Tibial nerve (tissue), 4 donors: ENCODE measurements at regions not wholly inside any gene's neighbourhood (a gene's known extent, or its start where the extent isn't known, plus 50 kb on each side); places are given as distances from the start of the nearest gene placed in this dataset.
"Not testable (repeated sequence)": the region's sequence is repeated elsewhere in the genome, so short reads cannot be mapped to it uniquely, and the experiment has no call there.

Experiments
- DNase-seq, 2 donors: peaks; one replicate each; pipeline ENCODE4 v3.0.0-alpha.2; 2019; ENCODE audit warnings: low spot score in 2 of 2
- H3K27ac ChIP-seq, 4 donors: fragments of 200-600 bp; sonication (generic) in 3 of 4; one replicate each; pipeline ENCODE4 v1.5.1; 2017 to 2019; ENCODE audit warnings: mild to moderate bottlenecking in 1 of 4
- H3K27me3 ChIP-seq, 2 donors: fragments of 200-600 bp; sonication (generic) in 1 of 2; one replicate each; pipeline versions ENCODE4 v1.5.1 to v1.6.0; 2017 to 2019
- H3K36me3 ChIP-seq, 3 donors: fragments of 200-600 bp; sonication (generic); one replicate each; pipeline ENCODE4 v1.5.1; 2018 to 2019
- H3K4me1 ChIP-seq, 4 donors: fragments of 200-600 bp; sonication (generic) in 3 of 4; one replicate each; pipeline ENCODE4 v1.5.1; 2017 to 2019
- H3K4me3 ChIP-seq, 4 donors: fragments of 200-600 bp; sonication (generic) in 3 of 4; one replicate each; pipeline ENCODE4 v1.5.1; 2017 to 2019; ENCODE audit warnings: mild to moderate bottlenecking in 1 of 4, moderate library complexity in 1 of 4
- H3K9me3 ChIP-seq, 4 donors: fragments of 200-600 bp; sonication (generic) in 3 of 4; one replicate each; pipeline ENCODE4 v1.5.1; 2017 to 2019
- CTCF ChIP-seq, 5 experiments: fragments of 200-600 bp in 3 of 5; fragments of 450-650 bp in 2 of 5; sonication (generic) in 3 of 5; IDR thresholded peaks; one replicate each; pipeline ENCODE4 v1.5.1; 2016 to 2019; ENCODE audit warnings: antibody characterized with exemption in 5 of 5, mild to moderate bottlenecking in 3 of 5, moderate library complexity in 2 of 5
- EP300 ChIP-seq, 2 donors: sonication (generic); formaldehyde crosslinking; IDR thresholded peaks; one replicate each; pipeline ENCODE4 v1.6.1; 2017; ENCODE audit warnings: antibody characterized with exemption in 2 of 2, mild to moderate bottlenecking in 1 of 2
- POLR2A ChIP-seq, 2 donors: fragments of 450-650 bp; IDR thresholded peaks; one replicate each; pipeline ENCODE4 v1.6.1; 2017; ENCODE audit warnings: antibody characterized with exemption in 2 of 2, mild to moderate bottlenecking in 2 of 2, moderate library complexity in 2 of 2
- whole genome bisulfite sequencing, 2 donors: methylation state at CpG; one replicate each; pipeline ENCODE4 v1.1.5; 2018; 5-methylcytosine and 5-hydroxymethylcytosine counted together

DNA sequence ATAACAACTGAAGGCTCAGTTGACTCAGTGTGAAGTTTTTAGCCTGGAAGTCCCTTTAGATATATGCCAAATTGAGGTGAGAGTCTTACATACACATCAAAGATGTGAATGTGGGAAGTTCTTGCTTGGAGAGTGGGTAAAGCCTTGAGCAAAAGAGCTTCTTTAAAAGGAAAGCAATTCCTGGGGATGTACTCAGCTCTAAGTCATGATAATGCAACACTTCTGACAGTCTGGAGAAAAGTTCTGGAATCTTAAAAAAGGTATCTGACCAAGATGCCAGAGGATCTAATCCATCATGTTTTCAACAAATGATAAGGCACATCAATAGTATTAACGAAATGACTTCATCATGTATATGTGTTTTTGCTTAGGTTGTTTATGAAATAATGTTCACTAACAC, 351.2 kb downstream of the CDH19 start:
- Histone ChIP-seq H3K27me3 (no peaks in the 10 kb centered on the region), H3K4me1 (no peaks in the 10 kb centered on the region), H3K4me3 (no peak overlapping the region), H3K9me3 (no peaks in the 10 kb centered on the region), H3K27ac (no peak overlapping the region), H3K36me3 (no peaks in the 10 kb centered on the region)
- DNase-seq, result no peak
- 72 to 81% methylated on average over 1 of the region's 1 CpG for WGBS, 2 donors
- TF ChIP-seq POLR2A (IDR thresholded peaks at IDR 0.05) (no peak), CTCF (IDR thresholded peaks at IDR 0.05) (no peak), EP300 (IDR thresholded peaks at IDR 0.05) (no peak)

- H3K9me3 ChIP-seq, result no peaks in the 10 kb centered on the region
- no peaks in the 10 kb centered on the region for H3K27me3 ChIP-seq
- no peaks in the 10 kb centered on the region for H3K4me1 ChIP-seq
- H3K4me3 ChIP-seq, result no peak overlapping the region
- H3K36me3 ChIP-seq, result no peaks in the 10 kb centered on the region
- H3K27ac ChIP-seq, result no peak overlapping the region
- TF ChIP-seq CTCF (IDR thresholded peaks at IDR 0.05) (no peak), POLR2A (IDR thresholded peaks at IDR 0.05) (no peak), EP300 (IDR thresholded peaks at IDR 0.05) (no peak)
- 43 to 53% methylated on average over 2 of the region's 2 CpGs for WGBS, 2 donors
- no peak for DNase-seq
Observed at GRCh38 chr18:66235206-66235605, 368.7 kb downstream of the CDH19 start.

DNA sequence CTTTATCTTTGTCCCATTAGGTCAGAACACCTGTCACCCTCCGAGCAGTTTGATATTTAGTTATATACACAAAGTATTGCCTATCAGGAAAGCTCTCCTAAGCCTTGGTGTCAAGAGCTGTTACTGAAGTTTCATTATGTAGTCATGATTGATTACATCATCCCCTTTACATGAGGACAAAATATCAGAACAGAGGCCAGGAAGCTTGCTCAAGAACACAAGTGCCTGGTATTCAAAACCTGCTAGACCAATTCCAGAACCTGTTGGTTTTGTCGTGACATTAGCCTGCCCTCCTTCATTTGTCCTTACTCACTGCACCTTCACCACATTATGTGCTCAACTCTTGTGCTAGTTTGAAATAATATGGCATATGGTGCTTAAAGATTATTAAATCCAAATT, 377.1 kb downstream of the CDH19 start:
- Histone ChIP-seq H3K27me3 (no peaks in the 10 kb centered on the region), H3K27ac (no peak overlapping the region), H3K4me3 (no peak overlapping the region), H3K4me1 (no peaks in the 10 kb centered on the region), H3K36me3 (no peaks in the 10 kb centered on the region), H3K9me3 (no peaks in the 10 kb centered on the region)
- 82 to 83% methylated on average over 2 of the region's 2 CpGs for WGBS, 2 donors
- no peak for DNase-seq
- TF ChIP-seq EP300 (IDR thresholded peaks at IDR 0.05) (no peak), POLR2A (IDR thresholded peaks at IDR 0.05) (no peak), CTCF (IDR thresholded peaks at IDR 0.05) (no peak)

DNA sequence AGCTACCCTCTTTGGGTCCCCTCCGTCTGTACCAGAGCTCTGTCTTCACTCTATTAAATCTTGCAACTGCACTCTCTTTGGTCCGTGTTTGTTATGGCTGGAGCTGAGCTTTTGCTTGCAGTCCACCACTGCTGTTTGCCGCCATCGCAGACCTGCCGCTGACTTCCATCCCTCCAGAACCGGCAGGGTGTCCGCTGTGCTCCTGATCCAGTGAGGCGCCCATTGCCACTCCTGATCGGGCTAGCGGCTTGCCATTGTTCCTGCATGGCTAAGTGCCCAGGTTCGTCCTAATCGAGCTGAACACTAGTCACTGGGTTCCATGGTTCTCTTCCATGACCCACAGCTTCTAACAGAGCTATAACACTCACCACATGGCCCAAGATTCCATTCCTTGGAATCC, 380.6 kb downstream of the CDH19 start:
- H3K4me1 ChIP-seq, H3K27ac ChIP-seq, H3K4me3 ChIP-seq, H3K9me3 ChIP-seq, H3K27me3 ChIP-seq, H3K36me3 ChIP-seq, DNase-seq: not testable (repeated sequence)
- WGBS, 2 donors, result 93 to 94% methylated on average over 12 of the region's 12 CpGs

GRCh38 chr18:66222174-66222573, 381.7 kb downstream of the CDH19 start:
- WGBS, 2 donors, result 83 to 85% methylated on average over 1 of the region's 1 CpG
- Histone ChIP-seq H3K9me3 (no peaks in the 10 kb centered on the region), H3K4me3 (no peak overlapping the region), H3K27ac (no peak overlapping the region), H3K36me3 (no peaks in the 10 kb centered on the region), H3K4me1 (no peaks in the 10 kb centered on the region), H3K27me3 (no peaks in the 10 kb centered on the region)
- TF ChIP-seq EP300 (IDR thresholded peaks at IDR 0.05) (no peak), POLR2A (IDR thresholded peaks at IDR 0.05) (no peak), CTCF (IDR thresholded peaks at IDR 0.05) (no peak)
- DNase-seq, result no peak

- no peaks in the 10 kb centered on the region for H3K27me3 ChIP-seq
- DNase-seq, result no peak
- no peaks in the 10 kb centered on the region for H3K36me3 ChIP-seq
- H3K9me3 ChIP-seq, result no peaks in the 10 kb centered on the region
- no peak for TF ChIP-seq CTCF (IDR thresholded peaks at IDR 0.05)
- H3K4me1 ChIP-seq, result no peaks in the 10 kb centered on the region
- WGBS, 2 donors, result 80 to 83% methylated on average over 2 of the region's 2 CpGs
- no peak overlapping the region for H3K27ac ChIP-seq
- no peak overlapping the region for H3K4me3 ChIP-seq
Observed at GRCh38 chr18:66219817-66220216, 384.1 kb downstream of the CDH19 start.
